ENCODE measurements at regions not wholly inside any gene's neighbourhood (a gene's known extent, or its start where the extent isn't known, plus 50 kb on each side); places are given as distances from the start of the nearest gene placed in this dataset.

GRCh38 chr9:88926781-88927505 lies 64.3 kb upstream of the S1PR3 start:
- DNase-seq (ENCODE audit: low read depth), result no peak

GRCh38 chr9:88927510-88927909 lies 63.8 kb upstream of the S1PR3 start:
- DNase-seq (ENCODE audit: low read depth), result no peak

GRCh38 chr9:88930716-88931115 lies 60.6 kb upstream of the S1PR3 start:
- no peak for DNase-seq (ENCODE audit: low read depth)

GRCh38 chr9:88932766-88933165 lies 58.5 kb upstream of the S1PR3 start:
- no peak for DNase-seq (ENCODE audit: low read depth)

- DNase-seq (ENCODE audit: low read depth), result no peak
Observed at GRCh38 chr9:88933607-88934379, 57.5 kb upstream of the S1PR3 start.

GRCh38 chr9:88934876-88935535 lies 56.3 kb upstream of the S1PR3 start:
- DNase-seq (ENCODE audit: low read depth), result no peak

GRCh38 chr9:88936132-88936531 lies 55.1 kb upstream of the S1PR3 start:
- no peak for DNase-seq (ENCODE audit: low read depth)

- no peak for DNase-seq (ENCODE audit: low read depth)
Observed at GRCh38 chr9:88936668-88937067, 54.6 kb upstream of the S1PR3 start.

- no peak for DNase-seq (ENCODE audit: low read depth)
Observed at GRCh38 chr9:88937248-88937647, 54.0 kb upstream of the S1PR3 start.

GRCh38 chr9:88938189-88938588 lies 53.1 kb upstream of the S1PR3 start:
- no peak for DNase-seq (ENCODE audit: low read depth)

Measured in stimulated activated CD8-positive, alpha-beta memory T cell treated with anti-CD3 and anti-CD28 coated beads, Interleukin-15, amount 100 ng/mL, for 1 hour (primary cell).